Activated T-cell treated with anti-CD3 and anti-CD28 coated beads, Interleukin-2, amount 50 U/mL, for 4 hours (primary cell): ENCODE measurements at regions not wholly inside any gene's neighbourhood (a gene's known extent, or its start where the extent isn't known, plus 50 kb on each side); places are given as distances from the start of the nearest gene placed in this dataset.
"Not testable (repeated sequence)": the region's sequence is repeated elsewhere in the genome, so short reads cannot be mapped to it uniquely, and the experiment has no call there.

Experiments
- ATAC-seq, 2 donors: fragments of 200-7000 bp; cut with Tn5 transposase; one replicate each; pipeline ENCODE4 v1.10.0; 2021
- DNase-seq: peaks from one replicate; pipeline ENCODE4 v3.0.0-alpha.2; 2020
- H3K27me3 Mint-ChIP-seq: one replicate; pipeline ENCODE4 v1.8.0; 2021; ENCODE audit warnings: low read depth, mixed read lengths
- H3K36me3 Mint-ChIP-seq: one replicate; pipeline ENCODE4 v1.8.0; 2022; ENCODE audit warnings: mixed read lengths; ENCODE audit not compliant: insufficient read depth
- H3K4me1 Mint-ChIP-seq: one replicate; pipeline ENCODE4 v1.8.0; 2021; ENCODE audit warnings: low read depth, mixed read lengths
- H3K4me3 Mint-ChIP-seq: one replicate; pipeline ENCODE4 v1.8.0; 2021; ENCODE audit warnings: mild to moderate bottlenecking, moderate library complexity, mixed read lengths
- H3K9me3 Mint-ChIP-seq: one replicate; pipeline ENCODE4 v1.8.0; 2021; ENCODE audit warnings: mixed read lengths

DNA sequence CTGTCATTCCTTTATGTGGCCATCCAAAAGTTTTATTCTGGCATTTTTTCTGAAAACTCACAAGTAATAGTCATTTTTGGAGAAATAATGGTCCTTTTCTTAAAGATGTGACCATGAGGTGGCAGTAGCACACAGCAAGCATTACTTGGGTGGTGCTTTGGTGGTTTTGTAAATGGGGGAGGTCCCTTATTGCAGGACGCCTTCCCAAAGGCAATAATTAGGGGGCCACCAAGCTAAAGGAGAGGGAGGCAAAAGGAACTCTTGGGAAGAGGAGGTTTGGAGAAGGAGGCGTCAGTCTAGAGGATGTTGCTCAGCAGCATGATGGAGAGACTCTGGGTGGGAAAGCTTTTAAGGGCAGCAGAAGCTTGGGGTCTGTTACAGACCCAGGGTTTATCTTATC, 422.6 kb upstream of the MMS22L start:
- Mint-ChIP-seq H3K9me3 (no peaks in the 10 kb centered on the region), H3K4me3 (no peak overlapping the region), H3K27me3 (no peaks in the 10 kb centered on the region), H3K36me3 (no peaks in the 10 kb centered on the region), H3K4me1 (no peaks in the 10 kb centered on the region)
- DNase-seq, result no peak
- no peak for ATAC-seq

DNA sequence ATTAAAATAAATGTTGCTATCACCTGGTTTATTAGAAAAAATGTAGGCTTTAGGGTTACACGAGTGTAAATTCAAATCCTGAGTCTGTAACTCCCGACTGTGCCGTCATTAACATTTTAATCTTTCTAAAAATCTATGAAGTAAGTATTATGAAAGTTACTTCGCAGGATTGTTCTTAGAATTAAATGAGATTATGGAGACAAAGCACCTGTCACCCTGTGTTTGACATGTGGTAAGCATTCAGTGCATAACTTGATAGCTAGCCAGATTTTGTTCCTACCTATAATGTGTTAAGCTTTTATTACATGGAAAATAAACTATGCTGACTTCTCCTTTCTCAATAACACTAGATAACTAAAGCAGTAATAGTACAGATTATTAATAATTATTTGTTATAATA, 429.7 kb upstream of the MMS22L start:
- DNase-seq, result no peak
- H3K36me3 Mint-ChIP-seq, result no peaks in the 10 kb centered on the region
- no peaks in the 10 kb centered on the region for H3K27me3 Mint-ChIP-seq
- no peaks in the 10 kb centered on the region for H3K9me3 Mint-ChIP-seq
- no peak for ATAC-seq
- H3K4me1 Mint-ChIP-seq, result no peaks in the 10 kb centered on the region
- H3K4me3 Mint-ChIP-seq, result no peak overlapping the region

DNA sequence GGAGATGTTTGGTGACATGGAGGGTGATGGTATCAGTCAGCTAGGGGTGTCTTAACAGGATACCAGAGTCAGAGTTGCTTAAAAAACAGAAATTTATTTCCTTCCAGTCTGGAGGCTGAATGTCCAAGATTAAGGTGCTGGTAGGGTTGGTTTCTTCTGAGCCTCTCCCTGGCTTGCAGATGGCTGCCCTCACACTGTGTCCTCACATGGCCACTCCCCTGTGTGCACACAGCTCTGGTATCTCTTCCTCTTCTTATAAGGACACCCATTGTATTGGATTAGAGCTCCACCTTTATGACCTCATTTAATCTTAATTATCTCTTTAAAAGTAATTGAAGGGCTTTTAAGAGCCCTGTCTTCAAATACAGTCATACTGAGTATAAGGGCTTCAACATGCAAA, 431.8 kb upstream of the MMS22L start:
- DNase-seq (no peak), ATAC-seq (no peak)
- no peaks in the 10 kb centered on the region for H3K27me3 Mint-ChIP-seq
- no peaks in the 10 kb centered on the region for H3K4me1 Mint-ChIP-seq
- H3K9me3 Mint-ChIP-seq, result no peaks in the 10 kb centered on the region
- no peak overlapping the region for H3K4me3 Mint-ChIP-seq
- H3K36me3 Mint-ChIP-seq, result no peaks in the 10 kb centered on the region

DNA sequence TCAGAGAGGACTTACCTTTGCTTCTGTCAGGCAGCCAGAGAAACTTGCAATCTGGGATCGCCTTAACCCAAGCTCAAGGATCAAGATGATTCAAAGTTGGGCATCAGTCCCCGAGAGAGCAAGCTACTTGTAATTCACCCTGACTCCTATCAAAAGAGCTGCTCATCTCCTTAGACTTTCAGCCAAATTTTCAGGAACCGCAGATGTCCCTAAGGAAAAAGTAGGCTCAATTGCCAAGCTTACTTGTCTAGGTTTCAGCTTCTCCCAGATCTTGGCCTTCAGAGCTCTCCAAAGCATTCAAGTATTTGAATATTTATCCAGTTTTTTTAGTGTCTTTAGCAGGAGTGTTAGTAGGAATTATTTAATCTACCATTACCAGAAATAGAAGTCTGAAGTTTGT, 434.1 kb upstream of the MMS22L start:
- ATAC-seq, result no peak
- Mint-ChIP-seq H3K4me3 (no peak overlapping the region), H3K4me1 (no peaks in the 10 kb centered on the region), H3K9me3 (no peaks in the 10 kb centered on the region), H3K36me3 (no peaks in the 10 kb centered on the region), H3K27me3 (no peaks in the 10 kb centered on the region)
- DNase-seq, result no peak

DNA sequence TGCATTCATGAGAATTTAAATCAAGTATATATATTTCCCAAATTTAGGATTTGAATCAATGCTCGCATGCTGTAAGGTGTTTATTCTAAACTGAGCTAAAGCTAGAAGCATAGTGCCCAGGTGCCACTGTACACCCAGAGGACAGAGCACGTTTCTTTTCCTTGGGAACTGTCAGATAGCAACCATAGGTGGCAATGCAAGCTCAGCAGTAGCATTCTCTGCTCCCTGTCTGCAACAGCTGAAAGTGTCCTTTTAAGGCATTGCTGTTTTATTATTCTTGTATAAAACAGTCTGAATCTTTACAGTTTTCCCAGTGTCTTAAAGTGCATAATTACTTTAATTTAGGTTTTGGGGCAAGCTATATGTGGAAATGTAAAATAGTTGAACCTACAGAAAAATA, 443.4 kb upstream of the MMS22L start:
- Mint-ChIP-seq H3K4me3 (no peak overlapping the region), H3K36me3 (no peaks in the 10 kb centered on the region), H3K9me3 (no peaks in the 10 kb centered on the region), H3K4me1 (no peaks in the 10 kb centered on the region), H3K27me3 (no peaks in the 10 kb centered on the region)
- ATAC-seq (no peak), DNase-seq (no peak)

DNA sequence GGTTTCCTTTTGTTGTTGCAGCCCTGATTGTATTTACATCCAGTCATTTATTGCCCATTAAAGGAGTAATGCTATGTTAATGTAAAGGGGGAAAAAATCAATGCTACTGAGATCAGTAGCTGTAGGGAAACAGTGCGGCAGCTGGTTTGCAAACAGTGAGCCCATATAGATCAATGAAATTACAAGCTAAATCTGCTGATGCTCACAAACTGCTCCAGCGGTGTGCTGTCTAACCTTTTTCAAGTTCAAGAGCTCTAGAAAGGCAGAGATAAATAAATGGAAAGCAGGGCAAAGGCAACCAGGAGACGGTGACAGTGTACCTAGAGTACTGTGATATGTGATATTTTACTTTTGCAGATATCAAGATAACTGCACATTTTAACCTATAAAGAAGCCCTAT, 449.0 kb upstream of the MMS22L start:
- Mint-ChIP-seq H3K4me3 (no peak overlapping the region), H3K27me3 (no peaks in the 10 kb centered on the region), H3K4me1 (no peaks in the 10 kb centered on the region), H3K36me3 (no peaks in the 10 kb centered on the region), H3K9me3 (peaks cover 11% of the 10 kb centered on the region)
- DNase-seq (no peak), ATAC-seq (no peak)

DNA sequence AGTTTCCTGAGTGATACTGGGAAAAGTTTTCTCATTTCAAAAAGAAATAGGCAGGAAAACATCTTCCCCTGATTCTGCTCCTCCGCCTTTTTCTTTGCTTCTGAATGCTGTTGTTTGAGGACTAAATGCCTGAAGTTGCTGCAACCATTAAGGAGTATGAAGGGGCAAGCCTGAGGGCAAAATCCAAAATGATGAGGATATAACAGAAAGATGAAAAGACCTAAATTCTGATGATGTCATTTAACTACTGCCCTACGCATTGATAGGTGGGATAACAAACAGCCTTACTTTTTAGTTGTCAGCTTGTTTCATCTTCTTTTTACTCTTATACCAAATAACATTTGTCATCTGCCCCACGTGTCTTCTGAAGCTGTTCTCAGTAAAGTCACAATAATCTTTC, 474.6 kb upstream of the MMS22L start:
- Mint-ChIP-seq H3K4me1 (no peaks in the 10 kb centered on the region), H3K4me3 (no peak overlapping the region), H3K9me3 (no peaks in the 10 kb centered on the region), H3K27me3 (no peaks in the 10 kb centered on the region), H3K36me3 (no peaks in the 10 kb centered on the region)
- DNase-seq, result no peak
- no peak for ATAC-seq

DNA sequence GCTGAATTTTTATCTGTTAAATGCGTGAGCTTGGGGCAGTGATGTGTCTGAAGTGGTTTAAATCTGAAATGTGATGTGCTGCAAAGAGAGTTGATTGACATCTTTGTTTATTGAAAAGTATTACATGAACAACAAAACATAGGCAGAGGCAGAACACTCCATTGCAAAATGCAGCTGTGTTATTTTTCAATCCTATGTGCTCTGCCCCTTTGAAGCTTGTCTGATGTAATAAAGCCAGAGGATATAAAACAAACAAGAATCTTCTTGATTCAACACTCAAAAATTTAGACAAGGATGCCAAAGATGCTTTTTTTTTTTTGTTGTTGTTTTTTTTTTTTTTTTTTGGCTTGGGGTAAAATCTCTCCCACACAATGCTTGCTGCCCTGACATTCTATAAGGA, 482.4 kb upstream of the MMS22L start:
- H3K4me3 Mint-ChIP-seq, result no peak overlapping the region
- ATAC-seq, result no peak
- H3K9me3 Mint-ChIP-seq, result no peaks in the 10 kb centered on the region
- DNase-seq, result no peak
- H3K27me3 Mint-ChIP-seq, result no peaks in the 10 kb centered on the region
- H3K4me1 Mint-ChIP-seq, result no peaks in the 10 kb centered on the region
- no peaks in the 10 kb centered on the region for H3K36me3 Mint-ChIP-seq

DNA sequence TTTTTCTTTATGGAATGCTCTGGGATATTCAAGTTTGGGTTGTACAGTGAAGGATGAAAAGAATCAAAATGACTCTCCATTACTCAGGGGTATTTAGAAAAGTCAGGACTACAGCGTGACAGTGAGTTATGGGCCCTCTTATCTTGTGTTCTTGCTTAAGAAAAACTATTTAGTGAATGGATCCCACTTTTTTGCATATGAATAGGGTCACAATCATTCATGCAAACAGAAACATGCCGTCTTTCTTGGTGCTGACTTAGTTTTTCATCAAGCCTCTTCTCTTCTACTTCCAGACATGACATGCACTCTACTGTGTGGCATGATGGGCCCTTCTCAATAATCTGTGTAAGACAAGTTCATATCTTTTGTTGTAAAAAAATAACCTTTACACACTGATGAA, 488.4 kb upstream of the MMS22L start:
- Mint-ChIP-seq H3K4me1 (no peaks in the 10 kb centered on the region), H3K36me3 (no peaks in the 10 kb centered on the region), H3K4me3 (no peak overlapping the region), H3K9me3 (peaks cover 3% of the 10 kb centered on the region), H3K27me3 (no peaks in the 10 kb centered on the region)
- ATAC-seq, result no peak
- no peak for DNase-seq

DNA sequence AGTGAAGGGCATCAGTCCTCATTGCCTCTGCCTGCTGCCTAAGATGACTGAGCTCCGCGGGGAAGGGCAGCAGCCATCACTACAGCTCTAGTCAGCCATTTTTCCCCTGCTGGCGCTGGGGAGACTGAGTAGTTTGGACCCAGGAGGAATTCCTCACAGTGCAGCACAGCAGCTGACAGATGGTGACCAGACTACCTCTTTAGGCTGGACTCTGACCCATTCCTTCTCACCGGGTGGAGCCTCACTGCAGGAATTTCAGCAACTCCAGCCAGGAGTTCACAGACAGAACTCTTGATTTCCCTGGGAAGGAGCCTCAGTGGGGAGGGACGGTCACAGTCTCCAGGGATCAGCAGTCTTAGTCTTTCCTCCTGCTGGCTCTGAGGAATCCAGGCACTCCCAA, 492.0 kb upstream of the MMS22L start:
- no peaks in the 10 kb centered on the region for H3K4me1 Mint-ChIP-seq
- no peaks in the 10 kb centered on the region for H3K36me3 Mint-ChIP-seq
- DNase-seq, result no peak
- no peak overlapping the region for H3K4me3 Mint-ChIP-seq
- ATAC-seq, result no peak
- H3K9me3 Mint-ChIP-seq, result peaks cover 4% of the 10 kb centered on the region
- H3K27me3 Mint-ChIP-seq, result no peaks in the 10 kb centered on the region

DNA sequence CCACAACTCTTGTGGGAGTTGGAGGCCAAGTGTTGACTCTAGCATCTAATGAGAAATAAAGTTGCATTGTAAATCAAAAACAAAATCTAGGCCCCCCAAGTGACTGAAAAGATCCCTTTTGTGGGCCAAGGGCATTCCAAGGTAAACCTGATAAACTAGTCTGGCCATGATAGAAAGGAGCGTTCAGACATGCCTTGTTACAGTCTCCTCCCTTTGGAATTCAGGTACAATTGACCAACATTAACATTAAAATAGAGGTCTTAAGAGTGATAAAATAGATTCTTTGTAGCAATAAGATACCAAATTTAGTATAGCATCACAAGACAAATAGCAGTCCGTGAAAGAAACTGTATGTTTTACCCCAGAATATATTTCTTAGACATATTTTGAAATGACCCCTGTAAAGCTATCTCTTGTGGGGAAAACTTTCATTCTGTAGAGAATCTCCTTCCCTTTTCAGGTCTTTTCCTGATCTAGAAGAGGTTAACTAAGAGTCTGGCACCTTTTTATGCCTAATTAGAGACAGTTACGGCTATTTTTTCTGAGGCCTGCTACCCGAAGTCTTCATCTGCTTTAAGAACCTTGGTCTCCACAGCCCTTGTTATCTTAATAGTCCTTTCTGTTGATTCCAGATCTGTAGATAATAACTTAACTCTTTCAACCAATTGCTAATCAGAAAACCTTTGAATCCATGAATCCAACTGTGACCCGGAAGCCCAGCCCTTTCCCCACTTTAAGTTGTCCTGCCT, 495.4 kb upstream of the MMS22L start:
- Mint-ChIP-seq H3K4me1 (no peaks in the 10 kb centered on the region), H3K4me3 (no peak overlapping the region), H3K36me3 (no peaks in the 10 kb centered on the region), H3K9me3 (peaks cover 14% of the 10 kb centered on the region), H3K27me3 (no peaks in the 10 kb centered on the region)
- no peak for DNase-seq
- no peak for ATAC-seq

DNA sequence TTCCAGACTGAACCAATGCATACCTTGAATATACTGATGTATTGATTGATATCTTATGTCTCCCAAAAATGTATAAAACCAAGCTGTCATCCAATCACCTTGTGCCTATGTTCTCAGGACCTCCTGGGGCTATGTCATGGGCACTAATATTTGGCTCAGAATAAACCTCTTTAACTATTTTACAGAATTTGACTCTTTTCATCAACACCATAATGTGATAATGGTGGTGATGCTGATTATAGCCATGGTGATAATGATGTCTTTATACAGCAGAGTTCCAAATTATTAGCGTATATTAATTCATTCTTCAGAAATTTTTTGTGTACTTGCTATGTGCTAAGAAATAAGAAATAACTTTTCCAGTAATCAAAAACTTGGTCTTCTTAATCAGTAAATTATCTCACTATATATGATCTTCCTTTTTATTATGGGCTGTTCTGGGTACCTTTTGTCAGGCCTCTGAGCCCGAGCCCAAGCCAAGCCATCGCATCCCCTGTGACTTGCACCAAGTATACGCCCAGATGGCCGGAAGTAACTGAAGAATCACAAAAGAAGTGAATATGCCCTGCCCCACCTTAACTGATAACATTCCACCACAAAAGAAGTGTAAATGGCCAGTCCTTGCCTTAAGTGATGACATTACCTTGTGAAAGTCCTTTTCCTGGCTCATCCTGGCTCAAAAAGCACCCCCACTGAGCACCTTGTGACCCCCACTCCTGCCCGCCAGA, 496.2 kb upstream of the MMS22L start:
- not testable (repeated sequence) for ATAC-seq, DNase-seq

DNA sequence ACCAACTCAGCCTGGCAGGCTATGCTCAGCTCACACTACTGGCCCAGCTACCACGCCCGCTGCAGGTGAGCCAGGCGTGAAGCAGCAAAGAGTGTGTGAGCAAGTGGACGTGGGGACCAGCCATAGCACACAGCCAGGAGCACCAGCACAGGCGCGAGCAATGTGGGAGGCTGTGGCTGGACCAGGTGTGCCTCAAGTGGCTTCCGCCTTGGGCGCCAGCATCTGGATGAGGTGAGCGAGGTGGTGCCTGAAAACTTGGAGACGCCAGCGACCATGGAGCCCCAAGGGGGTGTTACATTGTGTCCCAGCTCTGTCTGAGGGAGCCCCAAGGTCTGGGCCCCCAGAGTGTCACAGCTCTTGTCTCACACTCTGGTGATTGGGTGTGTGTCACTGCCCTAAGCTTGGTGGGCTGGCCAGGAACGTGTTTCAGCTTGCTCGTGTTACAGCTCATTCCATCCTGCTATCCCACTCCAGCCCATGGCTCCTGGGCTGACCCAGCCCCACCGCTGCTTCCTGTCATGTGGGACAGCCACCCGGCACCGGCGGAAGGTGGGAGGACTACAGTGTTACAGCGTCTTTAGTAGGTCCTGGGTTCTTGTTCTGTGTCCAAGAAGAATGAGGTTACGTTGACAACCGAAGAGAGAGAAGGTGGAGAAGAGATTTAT, 508.0 kb upstream of the MMS22L start:
- Mint-ChIP-seq H3K9me3 (peaks cover 6% of the 10 kb centered on the region), H3K27me3 (no peaks in the 10 kb centered on the region), H3K4me3 (no peak overlapping the region), H3K36me3 (no peaks in the 10 kb centered on the region), H3K4me1 (no peaks in the 10 kb centered on the region)
- DNase-seq, result no peak
- ATAC-seq, result no peak

More for the DNA sequence above, 496.2 kb upstream of the MMS22L start:
- peaks cover 14% of the 10 kb centered on the region for H3K9me3 Mint-ChIP-seq
- H3K4me1 Mint-ChIP-seq, H3K27me3 Mint-ChIP-seq, H3K36me3 Mint-ChIP-seq, H3K4me3 Mint-ChIP-seq: not testable (repeated sequence)

DNA sequence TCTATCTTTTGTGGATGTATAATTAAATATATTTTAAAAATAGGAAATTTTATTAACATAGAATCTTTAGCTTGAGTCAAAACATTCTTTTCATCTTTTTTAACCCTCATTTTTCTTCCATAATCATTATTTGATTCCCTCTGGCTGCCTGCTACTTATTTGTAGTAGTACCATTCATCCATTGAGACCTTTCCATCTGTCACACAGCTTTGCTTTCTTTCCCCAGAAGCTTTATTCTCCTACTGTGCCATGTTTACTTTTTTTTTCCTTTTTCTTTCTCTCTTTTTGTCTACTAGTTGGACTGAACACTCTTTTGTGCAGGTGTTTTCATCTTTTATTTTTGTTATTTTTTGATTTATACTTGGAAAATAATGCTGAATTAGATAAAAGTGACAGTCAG, 522.6 kb upstream of the MMS22L start:
- H3K9me3 Mint-ChIP-seq, result peaks cover 8% of the 10 kb centered on the region
- no peak overlapping the region for H3K4me3 Mint-ChIP-seq
- H3K36me3 Mint-ChIP-seq, result no peaks in the 10 kb centered on the region
- no peaks in the 10 kb centered on the region for H3K4me1 Mint-ChIP-seq
- DNase-seq (no peak), ATAC-seq (no peak)
- no peaks in the 10 kb centered on the region for H3K27me3 Mint-ChIP-seq

DNA sequence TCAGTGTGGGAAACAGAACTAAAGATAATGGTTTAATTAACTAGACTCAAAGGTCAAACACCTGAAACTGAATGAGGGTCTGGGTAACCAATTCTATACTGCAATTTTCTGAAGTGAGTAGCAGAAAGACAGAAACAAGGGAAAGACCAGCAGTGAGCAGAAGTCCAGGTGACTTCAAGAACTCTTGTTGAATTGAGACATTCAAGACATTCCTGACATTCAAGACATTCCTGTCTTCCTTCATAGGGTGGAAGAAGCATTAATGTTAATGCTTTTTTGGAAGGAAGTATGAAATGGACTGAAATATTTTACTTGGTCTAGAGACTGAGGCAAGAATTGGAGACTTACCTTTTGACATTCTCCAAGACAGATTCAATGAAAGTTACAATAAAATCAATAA, 529.9 kb upstream of the MMS22L start:
- no peak for ATAC-seq
- no peak for DNase-seq
- H3K27me3 Mint-ChIP-seq, result no peaks in the 10 kb centered on the region
- H3K4me1 Mint-ChIP-seq, result no peaks in the 10 kb centered on the region
- no peak overlapping the region for H3K4me3 Mint-ChIP-seq
- H3K9me3 Mint-ChIP-seq, result peaks cover 3% of the 10 kb centered on the region
- no peaks in the 10 kb centered on the region for H3K36me3 Mint-ChIP-seq
